Lower lobe of right lung (tissue), 2 donors: ENCODE measurements at regions not wholly inside any gene's neighbourhood (a gene's known extent, or its start where the extent isn't known, plus 50 kb on each side); places are given as distances from the start of the nearest gene placed in this dataset.

ENCODE experiments used
- ATAC-seq, 2 donors: fragments of 200-7000 bp; cut with Tn5 transposase; one replicate each; pipeline ENCODE4 v1.9.1; 2020 to 2022; ENCODE audit warnings: mild to moderate bottlenecking in 2 of 2, moderate library complexity in 2 of 2
- DNase-seq: peaks from one replicate; pipeline ENCODE4 v3.0.0-alpha.2; 2020
- H3K27ac ChIP-seq: fragments of 200-600 bp; one replicate; pipeline ENCODE4 v1.8.0; 2022
- H3K27me3 ChIP-seq: fragments of 200-600 bp; one replicate; pipeline ENCODE4 v1.8.0; 2022; ENCODE audit warnings: low read depth
- H3K36me3 ChIP-seq: fragments of 200-600 bp; one replicate; pipeline ENCODE4 v1.8.0; 2022; ENCODE audit warnings: mild to moderate bottlenecking
- H3K4me1 ChIP-seq: fragments of 200-600 bp; one replicate; pipeline ENCODE4 v1.8.0; 2022
- H3K4me3 ChIP-seq: fragments of 200-600 bp; one replicate; pipeline ENCODE4 v1.8.0; 2022; ENCODE audit warnings: mild to moderate bottlenecking
- H3K9me3 ChIP-seq: fragments of 200-600 bp; one replicate; pipeline ENCODE4 v1.8.0; 2022
- intact Hi-C: fragments of 100-400 bp; cut with DNase I; formaldehyde crosslinking; loops from one replicate; pipeline ENCODE4 v1.11.0; 2022
- TF ChIP-seq, protein P1 (sequence below): fragments of 200-600 bp; IDR thresholded peaks from one replicate; pipeline ENCODE4 v1.8.0; 2022; ENCODE audit warnings: antibody characterized with exemption, mild to moderate bottlenecking
- donor health status: DM: no; HTN: yes; CAD: no; lungs with severe emphysema.

DNA sequence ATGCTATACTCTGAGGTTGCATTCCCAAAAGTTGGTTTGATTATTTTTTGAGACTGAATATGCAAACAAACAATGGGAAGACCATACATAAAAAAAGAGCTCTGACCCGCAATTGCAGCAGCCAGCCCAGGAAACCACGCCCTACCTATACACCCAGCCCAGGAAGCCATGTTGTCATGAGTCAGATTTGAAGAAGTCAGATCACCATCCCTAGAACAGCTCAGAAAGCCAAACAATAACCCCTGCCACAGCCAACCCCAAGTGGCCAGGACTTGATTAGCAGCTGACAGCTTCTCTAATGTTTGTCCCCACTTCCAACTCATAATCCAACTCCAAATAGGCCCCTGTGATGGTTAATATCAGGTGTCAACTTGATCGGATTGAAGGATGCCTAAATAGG lies 621.9 kb downstream of the NPHP4 start:
- TF ChIP-seq, protein P1, sequence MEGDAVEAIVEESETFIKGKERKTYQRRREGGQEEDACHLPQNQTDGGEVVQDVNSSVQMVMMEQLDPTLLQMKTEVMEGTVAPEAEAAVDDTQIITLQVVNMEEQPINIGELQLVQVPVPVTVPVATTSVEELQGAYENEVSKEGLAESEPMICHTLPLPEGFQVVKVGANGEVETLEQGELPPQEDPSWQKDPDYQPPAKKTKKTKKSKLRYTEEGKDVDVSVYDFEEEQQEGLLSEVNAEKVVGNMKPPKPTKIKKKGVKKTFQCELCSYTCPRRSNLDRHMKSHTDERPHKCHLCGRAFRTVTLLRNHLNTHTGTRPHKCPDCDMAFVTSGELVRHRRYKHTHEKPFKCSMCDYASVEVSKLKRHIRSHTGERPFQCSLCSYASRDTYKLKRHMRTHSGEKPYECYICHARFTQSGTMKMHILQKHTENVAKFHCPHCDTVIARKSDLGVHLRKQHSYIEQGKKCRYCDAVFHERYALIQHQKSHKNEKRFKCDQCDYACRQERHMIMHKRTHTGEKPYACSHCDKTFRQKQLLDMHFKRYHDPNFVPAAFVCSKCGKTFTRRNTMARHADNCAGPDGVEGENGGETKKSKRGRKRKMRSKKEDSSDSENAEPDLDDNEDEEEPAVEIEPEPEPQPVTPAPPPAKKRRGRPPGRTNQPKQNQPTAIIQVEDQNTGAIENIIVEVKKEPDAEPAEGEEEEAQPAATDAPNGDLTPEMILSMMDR = no peak
- intact Hi-C loops = no loop called here
- H3K4me1 ChIP-seq = no peaks in the 10 kb centered on the region
- ATAC-seq = no peak
- DNase-seq = no peak
- H3K27me3 ChIP-seq = peaks cover 4% of the 10 kb centered on the region
- no peak overlapping the region for H3K4me3 ChIP-seq
- H3K36me3 ChIP-seq = no peaks in the 10 kb centered on the region
- no peaks in the 10 kb centered on the region for H3K9me3 ChIP-seq
- no peak overlapping the region for H3K27ac ChIP-seq

DNA sequence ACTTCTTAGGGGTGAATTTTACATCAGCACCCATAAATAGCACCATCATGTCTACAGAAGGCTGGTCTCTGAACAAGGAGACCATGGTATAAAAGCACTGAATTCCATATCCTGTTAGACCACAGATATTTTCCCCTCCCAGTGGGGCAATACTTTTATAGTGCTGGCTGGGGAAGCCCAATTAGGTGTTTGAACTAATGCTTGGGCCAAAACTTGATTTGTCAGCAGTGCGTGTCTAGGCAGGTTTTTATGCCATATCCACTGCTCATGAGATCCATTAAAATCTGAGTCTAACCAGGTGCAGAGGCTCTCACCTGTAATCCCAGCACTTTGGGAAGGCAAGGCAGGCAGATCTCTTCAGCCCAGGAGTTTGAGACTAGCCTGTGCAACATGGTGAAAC lies 623.0 kb downstream of the NPHP4 start:
- Histone ChIP-seq H3K9me3 (no peaks in the 10 kb centered on the region), H3K27me3 (peaks cover 4% of the 10 kb centered on the region), H3K27ac (no peak overlapping the region), H3K4me1 (no peaks in the 10 kb centered on the region), H3K4me3 (no peak overlapping the region), H3K36me3 (no peaks in the 10 kb centered on the region)
- DNase-seq (no peak), ATAC-seq (no peak)
- intact Hi-C loops = no loop called here
- TF ChIP-seq, protein P1 = no peak

DNA sequence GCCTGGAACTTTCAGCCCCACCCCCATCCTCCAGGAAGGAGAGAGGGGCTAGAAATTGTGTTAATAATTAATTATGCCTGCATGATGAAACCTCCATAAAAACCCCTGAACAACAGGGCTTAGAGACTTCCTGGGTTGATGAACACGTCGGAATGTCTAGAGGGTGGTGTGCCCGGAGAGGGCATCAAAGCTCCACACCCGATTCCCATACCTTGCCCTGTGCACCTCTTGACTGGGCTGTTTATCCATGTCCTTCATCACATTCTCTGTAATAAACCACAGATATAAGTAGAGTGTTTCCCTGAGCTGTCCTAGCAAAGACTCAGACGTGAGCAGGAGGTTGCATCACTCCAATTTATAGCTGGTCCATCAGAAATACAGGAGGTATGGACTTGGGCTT lies 624.0 kb downstream of the NPHP4 start:
- Histone ChIP-seq H3K36me3 (no peaks in the 10 kb centered on the region), H3K9me3 (no peaks in the 10 kb centered on the region), H3K4me3 (no peak overlapping the region), H3K4me1 (no peaks in the 10 kb centered on the region), H3K27me3 (peaks cover 4% of the 10 kb centered on the region), H3K27ac (no peak overlapping the region)
- DNase-seq = no peak
- intact Hi-C loops = no loop called here
- ATAC-seq = no peak
- TF ChIP-seq, protein P1 = no peak

DNA sequence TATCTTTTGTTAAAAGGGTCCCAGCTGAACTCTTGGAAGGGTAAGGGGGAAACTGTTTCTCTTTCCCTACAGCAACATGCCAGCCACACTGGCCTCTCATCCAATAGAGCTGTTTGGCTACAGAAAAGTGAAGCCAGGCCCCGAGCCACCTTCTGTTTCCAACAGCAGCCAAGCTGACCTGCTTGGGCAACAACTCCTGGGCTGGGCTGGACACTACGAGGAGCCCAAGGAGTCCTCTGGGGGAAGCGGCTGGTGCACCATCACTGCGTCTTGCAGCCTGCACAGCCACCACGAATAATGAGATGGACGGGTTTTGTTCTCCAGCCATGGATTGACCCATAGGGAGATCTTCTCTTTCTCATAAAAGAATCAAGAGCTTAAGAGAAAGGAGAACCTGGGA lies 624.9 kb downstream of the NPHP4 start:
- intact Hi-C loops = no loop called here
- Histone ChIP-seq H3K4me1 (no peaks in the 10 kb centered on the region), H3K9me3 (no peaks in the 10 kb centered on the region), H3K36me3 (no peaks in the 10 kb centered on the region), H3K4me3 (no peak overlapping the region), H3K27me3 (peaks cover 4% of the 10 kb centered on the region), H3K27ac (no peak overlapping the region)
- DNase-seq = no peak
- TF ChIP-seq, protein P1 = no peak
- ATAC-seq = no peak

DNA sequence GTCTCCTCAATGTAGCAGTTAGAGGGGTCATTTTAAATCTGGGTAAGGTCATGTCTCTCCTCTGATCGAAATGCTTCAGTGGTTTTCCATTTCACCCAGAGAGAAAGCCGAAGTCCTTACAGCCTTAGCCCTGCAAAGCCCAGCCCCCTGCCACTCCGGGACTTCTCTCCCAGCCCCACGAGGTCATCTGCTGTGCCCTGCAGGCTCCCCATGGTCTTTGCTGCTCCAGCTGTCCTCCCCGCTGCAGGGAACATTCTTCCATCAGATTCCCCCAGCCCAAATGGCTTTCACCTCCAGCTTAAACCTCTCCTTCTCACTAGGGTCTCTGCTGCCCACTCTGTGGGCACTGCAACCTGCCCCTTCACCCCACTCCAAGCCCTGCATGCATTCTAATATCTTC lies 626.5 kb downstream of the NPHP4 start:
- ATAC-seq (no peak), DNase-seq (no peak)
- intact Hi-C loops = no loop called here
- Histone ChIP-seq H3K9me3 (no peaks in the 10 kb centered on the region), H3K36me3 (no peaks in the 10 kb centered on the region), H3K4me3 (no peak overlapping the region), H3K27ac (no peak overlapping the region), H3K27me3 (peaks cover 4% of the 10 kb centered on the region), H3K4me1 (no peaks in the 10 kb centered on the region)
- TF ChIP-seq, protein P1 = no peak

DNA sequence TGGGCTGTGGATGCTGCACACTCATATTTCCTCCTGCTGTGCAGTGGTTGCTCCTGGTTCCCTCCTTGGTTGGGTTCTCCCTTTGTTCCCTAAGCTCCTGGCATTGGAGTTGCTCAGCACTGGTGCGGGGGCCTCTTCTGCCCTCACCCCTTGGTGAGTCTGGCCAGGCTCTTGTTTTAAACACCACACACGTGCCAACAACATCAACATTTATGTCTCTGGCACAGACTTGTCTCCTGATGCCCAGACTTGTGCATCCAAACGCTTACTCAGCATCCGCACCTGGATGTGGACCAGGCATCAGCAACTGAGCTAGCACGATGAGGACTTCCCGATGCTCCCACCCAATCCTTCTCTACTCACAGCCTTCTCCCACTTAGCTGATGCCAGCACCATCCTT lies 627.6 kb downstream of the NPHP4 start:
- no peak overlapping the region for H3K4me3 ChIP-seq
- H3K36me3 ChIP-seq = no peaks in the 10 kb centered on the region
- H3K4me1 ChIP-seq = no peaks in the 10 kb centered on the region
- intact Hi-C loops = no loop called here
- ATAC-seq = no peak
- no peak overlapping the region for H3K27ac ChIP-seq
- no peak for DNase-seq
- H3K27me3 ChIP-seq = peaks cover 4% of the 10 kb centered on the region
- TF ChIP-seq, protein P1 = no peak
- no peaks in the 10 kb centered on the region for H3K9me3 ChIP-seq
